ENCODE measurements at regions not wholly inside any gene's neighbourhood (a gene's known extent, or its start where the extent isn't known, plus 50 kb on each side); places are given as distances from the start of the nearest gene placed in this dataset.

DNA sequence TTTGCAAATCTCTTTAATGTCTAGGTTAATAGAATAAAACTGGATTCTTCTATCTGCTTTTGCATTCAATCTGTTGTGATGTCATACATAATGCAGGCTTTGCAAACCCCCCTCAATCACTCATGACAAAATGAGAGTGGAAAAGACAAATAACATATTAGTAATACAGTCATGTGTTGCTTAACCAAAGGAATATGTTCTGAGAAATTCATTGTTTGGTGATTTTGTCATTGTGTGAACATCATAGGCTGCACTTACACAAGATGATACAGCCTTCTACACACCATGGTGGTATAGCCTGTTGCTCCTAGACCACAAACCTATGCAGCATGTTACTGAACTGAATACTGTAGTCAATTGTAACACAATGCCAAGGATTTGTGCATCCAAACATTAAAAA lies 87.3 kb upstream of the SEC61G start:
- no peak for DNase-seq (ENCODE audit: low read depth, low spot score)
- Histone ChIP-seq H3K9ac (ENCODE audit: insufficient read length, low read depth) (no peak overlapping the region), H3K9me3 (ENCODE audit: insufficient read depth, low read length) (no peaks in the 10 kb centered on the region), H3K36me3 (ENCODE audit: insufficient read depth, insufficient read length, low read length) (no peaks in the 10 kb centered on the region), H3K4me1 (ENCODE audit: insufficient read depth, insufficient read length) (no peaks in the 10 kb centered on the region), H3K27me3 (ENCODE audit: insufficient read depth, insufficient read length) (no peaks in the 10 kb centered on the region), H3K4me3 (ENCODE audit: insufficient read length, low read depth) (no peak overlapping the region)
- TF ChIP-seq ZNF274 (IDR thresholded peaks at IDR 0.05; ENCODE audit: low read depth, low read length) (no peak), YY1 (IDR thresholded peaks at IDR 0.05; ENCODE audit: insufficient read depth, insufficient read length) (no peak), SUZ12 (IDR thresholded peaks at IDR 0.05; ENCODE audit: extremely low read depth, insufficient read depth, insufficient read length) (no peak)

DNA sequence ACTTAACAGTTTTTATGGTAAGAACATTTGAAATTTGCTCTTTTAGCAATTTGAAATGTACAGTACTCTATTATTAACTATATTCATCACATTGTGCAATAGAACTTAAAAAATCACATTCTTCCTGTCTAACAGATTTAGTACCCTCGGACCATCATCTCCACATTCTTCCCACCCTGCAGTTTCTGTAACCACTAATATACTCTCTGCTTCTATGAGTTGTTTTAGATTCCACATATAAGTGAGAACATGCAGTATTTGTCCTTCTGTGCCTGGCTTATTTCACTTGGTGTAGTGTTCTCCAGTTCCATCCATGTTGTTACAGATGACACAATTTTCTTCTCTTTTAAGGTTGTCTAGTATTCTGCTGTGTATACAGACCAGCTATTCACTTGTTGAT lies 88.9 kb upstream of the SEC61G start:
- TF ChIP-seq YY1 (IDR thresholded peaks at IDR 0.05; ENCODE audit: insufficient read depth, insufficient read length) = no peak
- Histone ChIP-seq H3K27me3 (ENCODE audit: insufficient read depth, insufficient read length) (no peaks in the 10 kb centered on the region), H3K4me3 (ENCODE audit: insufficient read length, low read depth) (no peak overlapping the region), H3K36me3 (ENCODE audit: insufficient read depth, insufficient read length, low read length) (no peaks in the 10 kb centered on the region), H3K9me3 (ENCODE audit: insufficient read depth, low read length) (no peaks in the 10 kb centered on the region), H3K4me1 (ENCODE audit: insufficient read depth, insufficient read length) (no peaks in the 10 kb centered on the region), H3K9ac (ENCODE audit: insufficient read length, low read depth) (no peak overlapping the region)
- DNase-seq (ENCODE audit: low read depth, low spot score) = no peak

DNA sequence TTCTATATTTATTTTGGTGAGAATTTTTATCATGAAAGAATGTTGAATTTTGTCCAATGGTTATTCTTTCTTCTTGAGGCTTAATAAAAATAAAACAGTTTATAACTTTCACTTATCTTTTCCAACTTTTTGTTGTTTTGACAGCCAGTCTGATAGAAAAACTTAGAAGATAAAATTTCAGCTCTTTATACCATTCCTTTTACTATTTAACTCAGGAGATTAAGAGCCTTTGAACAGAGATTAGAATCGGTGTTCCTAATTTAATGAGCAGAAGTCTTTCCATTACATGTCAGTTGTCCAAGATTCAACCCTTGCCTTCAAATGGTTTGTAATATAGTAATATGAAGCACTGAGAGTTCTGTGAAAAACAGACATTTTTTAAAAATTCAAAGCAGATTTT lies 97.8 kb upstream of the SEC61G start:
- Histone ChIP-seq H3K9ac (ENCODE audit: insufficient read length, low read depth) (no peak overlapping the region), H3K27me3 (ENCODE audit: insufficient read depth, insufficient read length) (no peaks in the 10 kb centered on the region), H3K9me3 (ENCODE audit: insufficient read depth, low read length) (no peaks in the 10 kb centered on the region), H3K4me1 (ENCODE audit: insufficient read depth, insufficient read length) (no peaks in the 10 kb centered on the region), H3K4me3 (ENCODE audit: insufficient read length, low read depth) (no peak overlapping the region), H3K36me3 (ENCODE audit: insufficient read depth, insufficient read length, low read length) (no peaks in the 10 kb centered on the region)
- TF ChIP-seq YY1 (IDR thresholded peaks at IDR 0.05; ENCODE audit: insufficient read depth, insufficient read length) (no peak), ZNF274 (IDR thresholded peaks at IDR 0.05; ENCODE audit: low read depth, low read length) (no peak), SUZ12 (IDR thresholded peaks at IDR 0.05; ENCODE audit: extremely low read depth, insufficient read depth, insufficient read length) (no peak)
- no peak for DNase-seq (ENCODE audit: low read depth, low spot score)

DNA sequence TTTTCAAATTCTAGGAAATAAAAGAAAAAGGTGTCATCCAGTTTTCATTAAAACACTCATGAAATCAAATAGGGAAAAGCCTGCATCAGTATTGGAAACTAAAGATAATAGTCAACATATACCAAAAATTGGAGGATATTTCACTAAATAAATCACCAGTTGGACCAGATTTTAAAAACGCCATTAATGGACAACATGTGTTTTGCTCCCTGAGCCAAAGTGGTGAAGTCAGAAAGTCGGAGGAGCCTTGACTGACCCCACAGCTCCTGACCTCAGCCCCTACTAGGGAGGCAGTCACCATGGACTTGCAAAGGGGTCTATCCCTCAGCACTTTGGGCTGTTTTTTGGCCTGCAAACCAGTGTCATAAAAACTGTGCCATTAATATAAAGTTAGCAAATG lies 98.3 kb upstream of the SEC61G start:
- Histone ChIP-seq H3K4me1 (ENCODE audit: insufficient read depth, insufficient read length) (no peaks in the 10 kb centered on the region), H3K9ac (ENCODE audit: insufficient read length, low read depth) (no peak overlapping the region), H3K4me3 (ENCODE audit: insufficient read length, low read depth) (no peak overlapping the region), H3K9me3 (ENCODE audit: insufficient read depth, low read length) (no peaks in the 10 kb centered on the region), H3K27me3 (ENCODE audit: insufficient read depth, insufficient read length) (no peaks in the 10 kb centered on the region), H3K36me3 (ENCODE audit: insufficient read depth, insufficient read length, low read length) (no peaks in the 10 kb centered on the region)
- no peak for TF ChIP-seq ZNF274 (IDR thresholded peaks at IDR 0.05; ENCODE audit: low read depth, low read length)
- no peak for TF ChIP-seq YY1 (IDR thresholded peaks at IDR 0.05; ENCODE audit: insufficient read depth, insufficient read length)
- no peak for TF ChIP-seq SUZ12 (IDR thresholded peaks at IDR 0.05; ENCODE audit: extremely low read depth, insufficient read depth, insufficient read length)
- no peak for DNase-seq (ENCODE audit: low read depth, low spot score)

GRCh38 chr7:54858008-54858692 lies 99.1 kb upstream of the SEC61G start:
- TF ChIP-seq YY1 (IDR thresholded peaks at IDR 0.05; ENCODE audit: insufficient read depth, insufficient read length) (no peak), SUZ12 (IDR thresholded peaks at IDR 0.05; ENCODE audit: extremely low read depth, insufficient read depth, insufficient read length) (no peak), ZNF274 (IDR thresholded peaks at IDR 0.05; ENCODE audit: low read depth, low read length) (no peak)
- no peak overlapping the region for H3K9ac ChIP-seq (ENCODE audit: insufficient read length, low read depth)
- DNase-seq (ENCODE audit: low read depth, low spot score) = peak; percentile 27

DNA sequence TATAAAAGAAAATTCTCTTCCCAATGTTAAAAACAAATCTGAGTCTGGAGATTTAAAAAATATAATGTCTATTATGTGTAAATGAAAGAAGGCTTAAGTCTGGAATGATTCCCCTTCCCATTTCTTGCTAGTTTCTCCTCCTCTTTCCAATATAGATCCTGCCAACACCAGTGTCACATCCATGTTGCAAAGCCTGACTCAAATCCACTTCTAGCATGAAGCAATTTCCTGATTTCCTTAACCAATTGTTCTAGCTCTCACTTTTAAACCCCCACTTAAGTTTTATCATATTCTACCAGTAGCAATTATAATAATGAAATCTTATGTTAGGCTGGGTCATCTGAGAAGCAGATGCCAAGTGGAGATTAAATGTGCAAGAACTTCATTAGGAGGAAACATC lies 100.1 kb upstream of the SEC61G start:
- Histone ChIP-seq H3K27me3 (ENCODE audit: insufficient read depth, insufficient read length) (no peaks in the 10 kb centered on the region), H3K36me3 (ENCODE audit: insufficient read depth, insufficient read length, low read length) (no peaks in the 10 kb centered on the region), H3K4me1 (ENCODE audit: insufficient read depth, insufficient read length) (no peaks in the 10 kb centered on the region), H3K9ac (ENCODE audit: insufficient read length, low read depth) (no peak overlapping the region), H3K9me3 (ENCODE audit: insufficient read depth, low read length) (no peaks in the 10 kb centered on the region), H3K4me3 (ENCODE audit: insufficient read length, low read depth) (no peak overlapping the region)
- no peak for TF ChIP-seq ZNF274 (IDR thresholded peaks at IDR 0.05; ENCODE audit: low read depth, low read length)
- TF ChIP-seq YY1 (IDR thresholded peaks at IDR 0.05; ENCODE audit: insufficient read depth, insufficient read length) = no peak
- TF ChIP-seq SUZ12 (IDR thresholded peaks at IDR 0.05; ENCODE audit: extremely low read depth, insufficient read depth, insufficient read length) = no peak
- no peak for DNase-seq (ENCODE audit: low read depth, low spot score)

More at GRCh38 chr7:54858008-54858692, 99.1 kb upstream of the SEC61G start:
- Histone ChIP-seq H3K4me3 (ENCODE audit: insufficient read length, low read depth) (no peak overlapping the region), H3K4me1 (ENCODE audit: insufficient read depth, insufficient read length) (no peaks in the 10 kb centered on the region), H3K9me3 (ENCODE audit: insufficient read depth, low read length) (no peaks in the 10 kb centered on the region), H3K27me3 (ENCODE audit: insufficient read depth, insufficient read length) (no peaks in the 10 kb centered on the region), H3K36me3 (ENCODE audit: insufficient read depth, insufficient read length, low read length) (no peaks in the 10 kb centered on the region)

GRCh38 chr7:54859545-54859944 lies 100.5 kb upstream of the SEC61G start:
- Histone ChIP-seq H3K9me3 (ENCODE audit: insufficient read depth, low read length) (no peaks in the 10 kb centered on the region), H3K9ac (ENCODE audit: insufficient read length, low read depth) (no peak overlapping the region), H3K27me3 (ENCODE audit: insufficient read depth, insufficient read length) (no peaks in the 10 kb centered on the region), H3K4me3 (ENCODE audit: insufficient read length, low read depth) (no peak overlapping the region), H3K4me1 (ENCODE audit: insufficient read depth, insufficient read length) (no peaks in the 10 kb centered on the region), H3K36me3 (ENCODE audit: insufficient read depth, insufficient read length, low read length) (no peaks in the 10 kb centered on the region)
- DNase-seq (ENCODE audit: low read depth, low spot score) = no peak
- TF ChIP-seq YY1 (IDR thresholded peaks at IDR 0.05; ENCODE audit: insufficient read depth, insufficient read length) (no peak), SUZ12 (IDR thresholded peaks at IDR 0.05; ENCODE audit: extremely low read depth, insufficient read depth, insufficient read length) (no peak), ZNF274 (IDR thresholded peaks at IDR 0.05; ENCODE audit: low read depth, low read length) (no peak)
